ENCODE measurements at regions not wholly inside any gene's neighbourhood (a gene's known extent, or its start where the extent isn't known, plus 50 kb on each side); places are given as distances from the start of the nearest gene placed in this dataset.

- DNase-seq (ENCODE audit: low spot score in 2 of 2) (no peak), ATAC-seq (replicated peaks; ENCODE audit: extremely low read depth, poor library complexity, severe bottlenecking) (no peak)
- Mint-ChIP-seq H3K4me1 (no peaks in the 10 kb centered on the region), H3K9me3 (no peaks in the 10 kb centered on the region), H3K27ac (ENCODE audit: low read depth) (no peak overlapping the region), H3K36me3 (ENCODE audit: insufficient read depth) (no peaks in the 10 kb centered on the region), H3K4me3 (no peak overlapping the region), H3K27me3 (peaks cover 42% of the 10 kb centered on the region)
Observed at GRCh38 chr10:78800006-78800405, 268.8 kb upstream of the ZMIZ1 start.

GRCh38 chr10:78800535-78801320 is 268.0 kb upstream of the ZMIZ1 start:
- H3K36me3 Mint-ChIP-seq (ENCODE audit: insufficient read depth) = no peaks in the 10 kb centered on the region

GRCh38 chr10:78802431-78802830 is 266.3 kb upstream of the ZMIZ1 start:
- Mint-ChIP-seq H3K27me3 (peaks cover 52% of the 10 kb centered on the region), H3K36me3 (ENCODE audit: insufficient read depth) (no peaks in the 10 kb centered on the region), H3K4me3 (no peak overlapping the region), H3K4me1 (no peaks in the 10 kb centered on the region), H3K9me3 (no peaks in the 10 kb centered on the region), H3K27ac (ENCODE audit: low read depth) (no peak overlapping the region)
- ATAC-seq (replicated peaks; ENCODE audit: extremely low read depth, poor library complexity, severe bottlenecking) (no peak), DNase-seq (ENCODE audit: low spot score in 2 of 2) (no peak)

More at GRCh38 chr10:78800535-78801320, 268.0 kb upstream of the ZMIZ1 start:
- ATAC-seq (replicated peaks; ENCODE audit: extremely low read depth, poor library complexity, severe bottlenecking) = no peak
- no peak for DNase-seq (ENCODE audit: low spot score in 2 of 2)
- Mint-ChIP-seq H3K4me3 (no peak overlapping the region), H3K4me1 (no peaks in the 10 kb centered on the region), H3K27ac (ENCODE audit: low read depth) (no peak overlapping the region), H3K9me3 (no peaks in the 10 kb centered on the region), H3K27me3 (peaks cover 42% of the 10 kb centered on the region)

GRCh38 chr10:78802866-78803265 is 265.9 kb upstream of the ZMIZ1 start:
- Mint-ChIP-seq H3K4me3 (no peak overlapping the region), H3K27me3 (peaks cover 56% of the 10 kb centered on the region), H3K4me1 (no peaks in the 10 kb centered on the region), H3K9me3 (no peaks in the 10 kb centered on the region), H3K27ac (ENCODE audit: low read depth) (no peak overlapping the region), H3K36me3 (ENCODE audit: insufficient read depth) (no peaks in the 10 kb centered on the region)
- ATAC-seq (replicated peaks; ENCODE audit: extremely low read depth, poor library complexity, severe bottlenecking) (no peak), DNase-seq (ENCODE audit: low spot score in 2 of 2) (no peak)

DNA sequence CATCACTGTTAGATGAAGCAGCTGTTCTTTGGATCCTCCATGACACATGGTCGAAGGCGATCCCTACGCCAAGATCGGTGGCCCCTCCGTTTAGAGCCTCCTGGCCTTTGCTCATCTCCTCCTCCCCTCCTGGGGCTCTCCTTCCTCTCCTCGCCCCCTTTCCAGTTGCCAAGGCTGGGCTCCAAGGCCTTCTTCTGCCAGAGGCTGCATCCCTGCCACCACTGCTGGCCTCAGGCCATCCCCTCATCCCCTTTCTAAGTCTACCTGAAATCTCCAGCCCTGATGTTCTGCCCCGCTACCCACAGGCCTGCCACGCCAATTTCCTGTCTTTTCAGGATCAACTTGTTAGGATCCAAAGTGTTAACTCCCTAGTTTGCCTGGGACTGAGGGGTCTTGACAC is 265.1 kb upstream of the ZMIZ1 start:
- Mint-ChIP-seq H3K27me3 (peaks cover 62% of the 10 kb centered on the region), H3K4me1 (no peaks in the 10 kb centered on the region), H3K27ac (ENCODE audit: low read depth) (no peak overlapping the region), H3K4me3 (no peak overlapping the region), H3K9me3 (no peaks in the 10 kb centered on the region), H3K36me3 (ENCODE audit: insufficient read depth) (no peaks in the 10 kb centered on the region)
- ATAC-seq (replicated peaks; ENCODE audit: extremely low read depth, poor library complexity, severe bottlenecking) (no peak), DNase-seq (ENCODE audit: low spot score in 2 of 2) (no peak)

DNA sequence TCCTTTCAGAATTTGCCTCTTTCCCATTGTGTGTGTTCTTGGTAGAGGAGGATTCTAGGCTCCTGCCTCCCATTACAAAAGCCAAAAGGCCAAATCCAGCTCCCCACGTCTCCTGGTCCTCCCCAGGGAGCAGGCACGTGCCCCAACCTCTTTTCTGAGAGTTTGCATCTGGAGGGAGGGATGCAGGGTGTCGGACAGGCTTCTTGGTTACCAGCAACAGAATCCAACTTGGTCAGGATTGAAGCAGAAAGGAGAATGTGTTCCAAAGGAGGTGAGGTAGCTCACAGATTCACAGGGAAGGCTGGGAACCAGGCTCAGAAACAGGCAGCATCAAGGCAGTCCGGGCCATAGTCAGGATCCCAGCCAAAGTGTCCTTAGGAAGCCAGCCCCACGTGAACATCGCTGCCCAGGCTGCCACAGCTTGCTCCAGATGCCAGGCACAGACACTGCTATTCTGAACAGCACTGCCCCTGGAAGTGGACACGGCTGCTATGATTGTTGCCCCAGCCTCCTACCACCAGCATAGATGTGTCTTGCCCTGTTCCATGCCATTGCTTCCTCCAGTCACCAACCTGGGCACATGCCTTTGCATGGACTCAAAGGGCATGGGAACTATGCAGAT is 264.2 kb upstream of the ZMIZ1 start:
- Mint-ChIP-seq H3K27ac (ENCODE audit: low read depth) (no peak overlapping the region), H3K36me3 (ENCODE audit: insufficient read depth) (no peaks in the 10 kb centered on the region)

DNA sequence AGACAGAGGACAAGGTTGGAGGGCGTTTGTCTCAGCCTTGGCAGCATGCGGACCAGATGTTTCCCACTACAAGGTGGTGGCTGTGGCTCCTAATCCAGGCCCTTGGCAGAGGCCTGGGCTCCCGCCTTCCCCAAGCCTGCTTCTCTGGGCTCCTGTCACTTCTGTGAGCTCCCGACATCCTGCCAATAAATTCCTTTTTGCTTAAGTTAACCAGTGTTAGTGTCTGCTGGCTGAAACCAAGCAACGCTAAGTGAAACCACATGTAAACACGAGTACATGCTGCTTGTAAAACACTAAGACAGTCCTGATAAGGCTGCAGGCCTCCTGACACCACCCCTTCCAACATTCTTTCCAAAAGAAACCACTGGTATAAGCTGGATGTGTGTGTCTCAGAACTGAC is 263.6 kb upstream of the ZMIZ1 start:
- H3K4me3 Mint-ChIP-seq = no peak overlapping the region
- ATAC-seq (replicated peaks; ENCODE audit: extremely low read depth, poor library complexity, severe bottlenecking) = no peak
- H3K27me3 Mint-ChIP-seq = peaks cover 58% of the 10 kb centered on the region

More for the DNA sequence above, 264.2 kb upstream of the ZMIZ1 start:
- ATAC-seq (replicated peaks; ENCODE audit: extremely low read depth, poor library complexity, severe bottlenecking) (no peak), DNase-seq (ENCODE audit: low spot score in 2 of 2) (no peak)
- Mint-ChIP-seq H3K4me3 (no peak overlapping the region), H3K9me3 (no peaks in the 10 kb centered on the region), H3K4me1 (no peaks in the 10 kb centered on the region), H3K27me3 (peaks cover 58% of the 10 kb centered on the region)

GRCh38 chr10:78806681-78807221 is 262.0 kb upstream of the ZMIZ1 start:
- Mint-ChIP-seq H3K27me3 (peaks cover 56% of the 10 kb centered on the region), H3K4me3 (no peak overlapping the region), H3K4me1 (no peaks in the 10 kb centered on the region), H3K27ac (ENCODE audit: low read depth) (no peak overlapping the region), H3K36me3 (ENCODE audit: insufficient read depth) (no peaks in the 10 kb centered on the region), H3K9me3 (no peaks in the 10 kb centered on the region)
- ATAC-seq (replicated peaks; ENCODE audit: extremely low read depth, poor library complexity, severe bottlenecking) (no peak), DNase-seq (ENCODE audit: low spot score in 2 of 2) (no peak)

More for the DNA sequence above, 263.6 kb upstream of the ZMIZ1 start:
- Mint-ChIP-seq H3K4me1 (no peaks in the 10 kb centered on the region), H3K36me3 (ENCODE audit: insufficient read depth) (no peaks in the 10 kb centered on the region), H3K9me3 (no peaks in the 10 kb centered on the region), H3K27ac (ENCODE audit: low read depth) (no peak overlapping the region)
- no peak for DNase-seq (ENCODE audit: low spot score in 2 of 2)

DNA sequence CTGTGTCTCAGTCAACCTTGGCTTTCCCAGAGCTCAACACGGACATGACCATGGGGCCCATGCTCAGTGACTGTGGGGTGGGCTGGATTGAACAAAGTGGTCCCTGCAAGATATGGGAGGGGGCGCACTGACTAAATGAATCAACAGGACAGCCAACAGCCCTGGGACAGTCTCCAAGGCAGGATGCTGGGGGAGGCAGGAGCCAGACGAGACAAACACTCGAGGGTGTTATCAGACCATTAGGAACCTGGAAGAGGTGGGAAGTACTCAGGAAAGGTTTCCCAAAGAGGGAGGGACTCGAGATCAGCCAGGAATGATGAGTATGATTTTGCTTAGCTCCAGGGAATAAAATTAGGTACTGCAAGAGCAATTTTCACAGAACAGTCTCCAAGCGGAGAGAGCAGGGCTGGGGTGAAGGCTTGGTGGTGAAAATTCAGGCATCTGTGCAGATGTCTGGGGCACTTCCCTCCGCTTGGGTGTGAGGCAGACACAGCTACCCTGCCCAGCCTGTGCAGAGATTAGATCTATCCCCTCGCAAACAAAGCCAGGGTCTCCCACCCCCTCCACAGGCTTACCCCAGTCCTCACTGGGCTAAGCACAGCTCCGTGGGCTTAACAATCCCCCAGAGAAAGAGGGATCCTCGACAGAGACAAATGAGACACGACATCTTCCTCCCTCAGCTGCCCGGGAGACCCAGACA is 261.1 kb upstream of the ZMIZ1 start:
- ATAC-seq (replicated peaks; ENCODE audit: extremely low read depth, poor library complexity, severe bottlenecking) (no peak), DNase-seq (ENCODE audit: low spot score in 2 of 2) (no peak)
- Mint-ChIP-seq H3K36me3 (ENCODE audit: insufficient read depth) (no peaks in the 10 kb centered on the region), H3K27me3 (peaks cover 60% of the 10 kb centered on the region), H3K27ac (ENCODE audit: low read depth) (no peak overlapping the region), H3K4me1 (no peaks in the 10 kb centered on the region), H3K9me3 (no peaks in the 10 kb centered on the region), H3K4me3 (no peak overlapping the region)

GRCh38 chr10:78808286-78808685 is 260.5 kb upstream of the ZMIZ1 start:
- Mint-ChIP-seq H3K9me3 (no peaks in the 10 kb centered on the region), H3K36me3 (ENCODE audit: insufficient read depth) (no peaks in the 10 kb centered on the region), H3K4me1 (no peaks in the 10 kb centered on the region), H3K4me3 (no peak overlapping the region), H3K27ac (ENCODE audit: low read depth) (no peak overlapping the region), H3K27me3 (peaks cover 66% of the 10 kb centered on the region)
- ATAC-seq (replicated peaks; ENCODE audit: extremely low read depth, poor library complexity, severe bottlenecking) = no peak
- DNase-seq (ENCODE audit: low spot score in 2 of 2) = no peak

GRCh38 chr10:78808736-78809367 is 259.9 kb upstream of the ZMIZ1 start:
- peaks cover 66% of the 10 kb centered on the region for H3K27me3 Mint-ChIP-seq
- H3K4me3 Mint-ChIP-seq = no peak overlapping the region
- no peaks in the 10 kb centered on the region for H3K4me1 Mint-ChIP-seq
- no peaks in the 10 kb centered on the region for H3K36me3 Mint-ChIP-seq (ENCODE audit: insufficient read depth)
- no peaks in the 10 kb centered on the region for H3K9me3 Mint-ChIP-seq
- no peak overlapping the region for H3K27ac Mint-ChIP-seq (ENCODE audit: low read depth)
- no peak for ATAC-seq (replicated peaks; ENCODE audit: extremely low read depth, poor library complexity, severe bottlenecking)
- no peak for DNase-seq (ENCODE audit: low spot score in 2 of 2)

GRCh38 chr10:78811174-78811573 is 257.6 kb upstream of the ZMIZ1 start:
- H3K27ac Mint-ChIP-seq (ENCODE audit: low read depth) = no peak overlapping the region
- DNase-seq (ENCODE audit: low spot score in 2 of 2) (no peak), ATAC-seq (replicated peaks; ENCODE audit: extremely low read depth, poor library complexity, severe bottlenecking) (no peak)
- no peaks in the 10 kb centered on the region for H3K4me1 Mint-ChIP-seq
- no peak overlapping the region for H3K4me3 Mint-ChIP-seq
- no peaks in the 10 kb centered on the region for H3K36me3 Mint-ChIP-seq (ENCODE audit: insufficient read depth)
- no peaks in the 10 kb centered on the region for H3K9me3 Mint-ChIP-seq
- peaks cover 68% of the 10 kb centered on the region for H3K27me3 Mint-ChIP-seq

Data from central memory CD8-positive, alpha-beta T cell (primary cell).